ENCODE measurements at regions not wholly inside any gene's neighbourhood (a gene's known extent, or its start where the extent isn't known, plus 50 kb on each side); places are given as distances from the start of the nearest gene placed in this dataset.

DNA sequence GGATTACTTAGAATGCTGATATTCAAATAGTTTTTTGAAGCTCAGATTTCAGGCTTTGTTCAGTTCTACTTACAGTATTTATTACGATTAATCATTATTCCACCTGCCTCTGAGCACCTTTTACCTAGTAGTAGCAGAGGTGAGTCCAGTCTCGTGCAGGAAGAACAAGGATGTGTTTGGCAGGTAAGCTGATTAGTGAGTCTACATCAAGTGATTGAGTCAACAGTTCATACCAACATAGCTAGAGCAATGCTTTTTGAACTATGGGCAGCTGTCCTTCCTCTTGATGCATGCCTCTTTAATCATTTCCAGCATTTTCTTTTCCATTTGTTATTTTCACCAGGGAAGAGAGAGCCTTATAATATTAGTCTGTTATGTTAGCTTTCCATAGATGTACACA is 838.9 kb downstream of the USP25 start:
- Mint-ChIP-seq H3K9me3 (no peaks in the 10 kb centered on the region), H3K36me3 (ENCODE audit: low read depth) (no peaks in the 10 kb centered on the region), H3K4me1 (peaks cover 24% of the 10 kb centered on the region; the same call in 2 of the 3 replicates), H3K27me3 (ENCODE audit: insufficient read depth, low read depth, poor library complexity) (no peaks in the 10 kb centered on the region), H3K27ac (no peak overlapping the region), H3K4me3 (no peak overlapping the region)
- H4K20me1 ChIP-seq (replicated peaks; ENCODE audit: insufficient read depth): no peaks in the 10 kb centered on the region
- no peaks in the 10 kb centered on the region for H3K27me3 ChIP-seq (ENCODE audit: insufficient read depth)
- H3K79me2 ChIP-seq (replicated peaks; ENCODE audit: insufficient read depth): no peaks in the 10 kb centered on the region
- H3F3A ChIP-seq (replicated peaks; ENCODE audit: low read depth): no peaks in the 10 kb centered on the region
- 0 out of 2 replicates have a peak, but pooled peaks cover 5% of the 10 kb centered on the region for H3K4me1 ChIP-seq (ENCODE audit: insufficient read depth)
- no peak overlapping the region for H3K27ac ChIP-seq (ENCODE audit: low read depth)
- no peak overlapping the region for H2AFZ ChIP-seq
- no peak overlapping the region for H3K4me2 ChIP-seq
- H3K4me3 ChIP-seq: no peak overlapping the region
- no peak for ATAC-seq
- no peak for DNase-seq (ENCODE audit: low spot score)
- TF ChIP-seq EZH2phosphoT487 (IDR thresholded peaks at IDR 0.05; ENCODE audit: unreplicated experiment): no peak
- TF ChIP-seq, protein P1, sequence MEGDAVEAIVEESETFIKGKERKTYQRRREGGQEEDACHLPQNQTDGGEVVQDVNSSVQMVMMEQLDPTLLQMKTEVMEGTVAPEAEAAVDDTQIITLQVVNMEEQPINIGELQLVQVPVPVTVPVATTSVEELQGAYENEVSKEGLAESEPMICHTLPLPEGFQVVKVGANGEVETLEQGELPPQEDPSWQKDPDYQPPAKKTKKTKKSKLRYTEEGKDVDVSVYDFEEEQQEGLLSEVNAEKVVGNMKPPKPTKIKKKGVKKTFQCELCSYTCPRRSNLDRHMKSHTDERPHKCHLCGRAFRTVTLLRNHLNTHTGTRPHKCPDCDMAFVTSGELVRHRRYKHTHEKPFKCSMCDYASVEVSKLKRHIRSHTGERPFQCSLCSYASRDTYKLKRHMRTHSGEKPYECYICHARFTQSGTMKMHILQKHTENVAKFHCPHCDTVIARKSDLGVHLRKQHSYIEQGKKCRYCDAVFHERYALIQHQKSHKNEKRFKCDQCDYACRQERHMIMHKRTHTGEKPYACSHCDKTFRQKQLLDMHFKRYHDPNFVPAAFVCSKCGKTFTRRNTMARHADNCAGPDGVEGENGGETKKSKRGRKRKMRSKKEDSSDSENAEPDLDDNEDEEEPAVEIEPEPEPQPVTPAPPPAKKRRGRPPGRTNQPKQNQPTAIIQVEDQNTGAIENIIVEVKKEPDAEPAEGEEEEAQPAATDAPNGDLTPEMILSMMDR (conservative IDR thresholded peaks at IDR 0.05; ENCODE audit: low read depth in 2 of 2): no peak
- TF ChIP-seq POLR2AphosphoS5 (IDR thresholded peaks at IDR 0.05; ENCODE audit: low read depth): no peak
- TF ChIP-seq JUNB (IDR thresholded peaks at IDR 0.05; ENCODE audit: unreplicated experiment): no peak
- TF ChIP-seq CREB1 (CRISPR knock-in tag; IDR thresholded peaks at IDR 0.05; ENCODE audit: low read depth): no peak
- TF ChIP-seq NANOG (IDR thresholded peaks at IDR 0.05; ENCODE audit: borderline replicate concordance): no peak
- TF ChIP-seq ZNF114 (CRISPR knock-in tag; IDR thresholded peaks at IDR 0.05): no peak
- no peak for TF ChIP-seq STAT1 (IDR thresholded peaks at IDR 0.05; ENCODE audit: unreplicated experiment)
- no peak for TF ChIP-seq ZNF331 (CRISPR knock-in tag; IDR thresholded peaks at IDR 0.05; ENCODE audit: low read depth)
- no peak for TF ChIP-seq EZH2 (IDR thresholded peaks at IDR 0.05; ENCODE audit: low read depth, unreplicated experiment)
- TF ChIP-seq, protein P2, sequence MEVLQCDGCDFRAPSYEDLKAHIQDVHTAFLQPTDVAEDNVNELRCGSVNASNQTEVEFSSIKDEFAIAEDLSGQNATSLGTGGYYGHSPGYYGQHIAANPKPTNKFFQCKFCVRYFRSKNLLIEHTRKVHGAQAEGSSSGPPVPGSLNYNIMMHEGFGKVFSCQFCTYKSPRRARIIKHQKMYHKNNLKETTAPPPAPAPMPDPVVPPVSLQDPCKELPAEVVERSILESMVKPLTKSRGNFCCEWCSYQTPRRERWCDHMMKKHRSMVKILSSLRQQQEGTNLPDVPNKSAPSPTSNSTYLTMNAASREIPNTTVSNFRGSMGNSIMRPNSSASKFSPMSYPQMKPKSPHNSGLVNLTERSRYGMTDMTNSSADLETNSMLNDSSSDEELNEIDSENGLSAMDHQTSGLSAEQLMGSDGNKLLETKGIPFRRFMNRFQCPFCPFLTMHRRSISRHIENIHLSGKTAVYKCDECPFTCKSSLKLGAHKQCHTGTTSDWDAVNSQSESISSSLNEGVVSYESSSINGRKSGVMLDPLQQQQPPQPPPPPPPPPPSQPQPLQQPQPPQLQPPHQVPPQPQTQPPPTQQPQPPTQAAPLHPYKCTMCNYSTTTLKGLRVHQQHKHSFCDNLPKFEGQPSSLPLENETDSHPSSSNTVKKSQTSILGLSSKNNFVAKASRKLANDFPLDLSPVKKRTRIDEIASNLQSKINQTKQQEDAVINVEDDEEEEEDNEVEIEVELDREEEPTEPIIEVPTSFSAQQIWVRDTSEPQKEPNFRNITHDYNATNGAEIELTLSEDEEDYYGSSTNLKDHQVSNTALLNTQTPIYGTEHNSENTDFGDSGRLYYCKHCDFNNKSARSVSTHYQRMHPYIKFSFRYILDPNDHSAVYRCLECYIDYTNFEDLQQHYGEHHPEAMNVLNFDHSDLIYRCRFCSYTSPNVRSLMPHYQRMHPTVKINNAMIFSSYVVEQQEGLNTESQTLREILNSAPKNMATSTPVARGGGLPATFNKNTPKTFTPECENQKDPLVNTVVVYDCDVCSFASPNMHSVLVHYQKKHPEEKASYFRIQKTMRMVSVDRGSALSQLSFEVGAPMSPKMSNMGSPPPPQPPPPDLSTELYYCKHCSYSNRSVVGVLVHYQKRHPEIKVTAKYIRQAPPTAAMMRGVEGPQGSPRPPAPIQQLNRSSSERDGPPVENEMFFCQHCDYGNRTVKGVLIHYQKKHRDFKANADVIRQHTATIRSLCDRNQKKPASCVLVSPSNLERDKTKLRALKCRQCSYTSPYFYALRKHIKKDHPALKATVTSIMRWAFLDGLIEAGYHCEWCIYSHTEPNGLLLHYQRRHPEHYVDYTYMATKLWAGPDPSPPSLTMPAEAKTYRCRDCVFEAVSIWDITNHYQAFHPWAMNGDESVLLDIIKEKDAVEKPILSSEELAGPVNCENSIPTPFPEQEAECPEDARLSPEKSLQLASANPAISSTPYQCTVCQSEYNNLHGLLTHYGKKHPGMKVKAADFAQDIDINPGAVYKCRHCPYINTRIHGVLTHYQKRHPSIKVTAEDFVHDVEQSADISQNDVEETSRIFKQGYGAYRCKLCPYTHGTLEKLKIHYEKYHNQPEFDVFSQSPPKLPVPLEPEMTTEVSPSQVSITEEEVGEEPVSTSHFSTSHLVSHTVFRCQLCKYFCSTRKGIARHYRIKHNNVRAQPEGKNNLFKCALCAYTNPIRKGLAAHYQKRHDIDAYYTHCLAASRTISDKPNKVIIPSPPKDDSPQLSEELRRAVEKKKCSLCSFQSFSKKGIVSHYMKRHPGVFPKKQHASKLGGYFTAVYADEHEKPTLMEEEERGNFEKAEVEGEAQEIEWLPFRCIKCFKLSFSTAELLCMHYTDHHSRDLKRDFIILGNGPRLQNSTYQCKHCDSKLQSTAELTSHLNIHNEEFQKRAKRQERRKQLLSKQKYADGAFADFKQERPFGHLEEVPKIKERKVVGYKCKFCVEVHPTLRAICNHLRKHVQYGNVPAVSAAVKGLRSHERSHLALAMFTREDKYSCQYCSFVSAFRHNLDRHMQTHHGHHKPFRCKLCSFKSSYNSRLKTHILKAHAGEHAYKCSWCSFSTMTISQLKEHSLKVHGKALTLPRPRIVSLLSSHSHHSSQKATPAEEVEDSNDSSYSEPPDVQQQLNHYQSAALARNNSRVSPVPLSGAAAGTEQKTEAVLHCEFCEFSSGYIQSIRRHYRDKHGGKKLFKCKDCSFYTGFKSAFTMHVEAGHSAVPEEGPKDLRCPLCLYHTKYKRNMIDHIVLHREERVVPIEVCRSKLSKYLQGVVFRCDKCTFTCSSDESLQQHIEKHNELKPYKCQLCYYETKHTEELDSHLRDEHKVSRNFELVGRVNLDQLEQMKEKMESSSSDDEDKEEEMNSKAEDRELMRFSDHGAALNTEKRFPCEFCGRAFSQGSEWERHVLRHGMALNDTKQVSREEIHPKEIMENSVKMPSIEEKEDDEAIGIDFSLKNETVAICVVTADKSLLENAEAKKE (CRISPR knock-in tag; IDR thresholded peaks at IDR 0.05): no peak
- TF ChIP-seq, protein P3, sequence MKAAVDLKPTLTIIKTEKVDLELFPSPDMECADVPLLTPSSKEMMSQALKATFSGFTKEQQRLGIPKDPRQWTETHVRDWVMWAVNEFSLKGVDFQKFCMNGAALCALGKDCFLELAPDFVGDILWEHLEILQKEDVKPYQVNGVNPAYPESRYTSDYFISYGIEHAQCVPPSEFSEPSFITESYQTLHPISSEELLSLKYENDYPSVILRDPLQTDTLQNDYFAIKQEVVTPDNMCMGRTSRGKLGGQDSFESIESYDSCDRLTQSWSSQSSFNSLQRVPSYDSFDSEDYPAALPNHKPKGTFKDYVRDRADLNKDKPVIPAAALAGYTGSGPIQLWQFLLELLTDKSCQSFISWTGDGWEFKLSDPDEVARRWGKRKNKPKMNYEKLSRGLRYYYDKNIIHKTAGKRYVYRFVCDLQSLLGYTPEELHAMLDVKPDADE (IDR thresholded peaks at IDR 0.05): no peak
- TF ChIP-seq, protein P4, sequence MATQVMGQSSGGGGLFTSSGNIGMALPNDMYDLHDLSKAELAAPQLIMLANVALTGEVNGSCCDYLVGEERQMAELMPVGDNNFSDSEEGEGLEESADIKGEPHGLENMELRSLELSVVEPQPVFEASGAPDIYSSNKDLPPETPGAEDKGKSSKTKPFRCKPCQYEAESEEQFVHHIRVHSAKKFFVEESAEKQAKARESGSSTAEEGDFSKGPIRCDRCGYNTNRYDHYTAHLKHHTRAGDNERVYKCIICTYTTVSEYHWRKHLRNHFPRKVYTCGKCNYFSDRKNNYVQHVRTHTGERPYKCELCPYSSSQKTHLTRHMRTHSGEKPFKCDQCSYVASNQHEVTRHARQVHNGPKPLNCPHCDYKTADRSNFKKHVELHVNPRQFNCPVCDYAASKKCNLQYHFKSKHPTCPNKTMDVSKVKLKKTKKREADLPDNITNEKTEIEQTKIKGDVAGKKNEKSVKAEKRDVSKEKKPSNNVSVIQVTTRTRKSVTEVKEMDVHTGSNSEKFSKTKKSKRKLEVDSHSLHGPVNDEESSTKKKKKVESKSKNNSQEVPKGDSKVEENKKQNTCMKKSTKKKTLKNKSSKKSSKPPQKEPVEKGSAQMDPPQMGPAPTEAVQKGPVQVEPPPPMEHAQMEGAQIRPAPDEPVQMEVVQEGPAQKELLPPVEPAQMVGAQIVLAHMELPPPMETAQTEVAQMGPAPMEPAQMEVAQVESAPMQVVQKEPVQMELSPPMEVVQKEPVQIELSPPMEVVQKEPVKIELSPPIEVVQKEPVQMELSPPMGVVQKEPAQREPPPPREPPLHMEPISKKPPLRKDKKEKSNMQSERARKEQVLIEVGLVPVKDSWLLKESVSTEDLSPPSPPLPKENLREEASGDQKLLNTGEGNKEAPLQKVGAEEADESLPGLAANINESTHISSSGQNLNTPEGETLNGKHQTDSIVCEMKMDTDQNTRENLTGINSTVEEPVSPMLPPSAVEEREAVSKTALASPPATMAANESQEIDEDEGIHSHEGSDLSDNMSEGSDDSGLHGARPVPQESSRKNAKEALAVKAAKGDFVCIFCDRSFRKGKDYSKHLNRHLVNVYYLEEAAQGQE (IDR thresholded peaks at IDR 0.05; ENCODE audit: unreplicated experiment): no peak
- H3K36me3 ChIP-seq (ENCODE audit: insufficient read depth): no peaks in the 10 kb centered on the region
- no peaks in the 10 kb centered on the region for H3K9me2 ChIP-seq (ENCODE audit: insufficient read depth)

Measured in GM23338 (cell line).